ENCODE measurements at regions not wholly inside any gene's neighbourhood (a gene's known extent, or its start where the extent isn't known, plus 50 kb on each side); places are given as distances from the start of the nearest gene placed in this dataset.

DNA sequence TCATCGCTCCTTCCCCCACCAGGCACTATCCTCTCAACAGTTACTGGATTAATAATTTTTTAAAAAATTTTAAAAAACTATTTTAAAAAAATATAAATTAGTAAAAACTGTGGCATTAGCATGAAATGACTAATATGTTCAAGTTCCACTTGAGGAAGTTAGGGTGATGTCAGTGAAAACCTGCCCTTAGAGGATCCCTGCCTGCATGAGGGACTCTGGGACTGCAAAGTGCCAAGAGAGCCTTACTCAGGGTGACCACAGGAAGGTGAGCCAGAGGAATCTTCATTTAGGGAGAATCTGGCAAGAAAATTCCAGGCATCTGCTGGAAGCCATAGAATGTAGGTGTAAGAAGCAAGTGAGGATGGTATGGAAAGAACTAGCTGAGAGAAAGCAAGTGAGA, 157.7 kb upstream of the BCL6 start:
- intact Hi-C loops (cut with micrococcal nuclease) (no loop called here), dilution Hi-C loops (cut with MboI; ENCODE audit: extremely low pct_ligation_motif_present, low sequenced_read_pairs) (no loop called here)
- Histone ChIP-seq H3K9me1 (replicated peaks; ENCODE audit: control insufficient read depth, extremely low read depth, insufficient read depth, low read length) (no peaks in the 10 kb centered on the region), H3K27me3 (ENCODE audit: control insufficient read depth in 2 of 2, insufficient read depth in 2 of 2, low read length in 2 of 2) (peaks cover 4 to 5% of the 10 kb centered on the region in 2 experiments), H3K9ac (replicated peaks; ENCODE audit: extremely low read depth, insufficient read depth, low read length) (no peak overlapping the region), H2AFZ (ENCODE audit: low read depth, low read length) (no peak overlapping the region), H3K27ac (ENCODE audit: insufficient read depth, low read depth, low read length) (no peak overlapping the region), H3K4me1 (ENCODE audit: control insufficient read depth, extremely low read depth, insufficient read depth, low read length) (no peaks in the 10 kb centered on the region), H3K9me3 (replicated peaks; ENCODE audit: control insufficient read depth, insufficient read depth, low read length) (no peaks in the 10 kb centered on the region), H3K4me3 (replicated peaks in 1 of 3; ENCODE audit: insufficient read depth in 1 of 3, low read depth in 1 of 3, low read length in 3 of 3) (no peak overlapping the region), H3K36me3 (ENCODE audit: control insufficient read depth in 2 of 2, extremely low read depth in 1 of 2, insufficient read depth in 2 of 2, low read length in 2 of 2) (no peaks in the 10 kb centered on the region), H4K20me1 (replicated peaks; ENCODE audit: control insufficient read depth, extremely low read depth, insufficient read depth, low read length) (no peaks in the 10 kb centered on the region), H3K4me2 (ENCODE audit: insufficient read depth, low read length) (no peak overlapping the region), H3K79me2 (ENCODE audit: control insufficient read depth, insufficient read depth, low read length) (no peaks in the 10 kb centered on the region)
- FAIRE-seq (no peak), DNase-seq (ENCODE audit: low read depth, low spot score) (no peak)
- POLR2A ChIA-PET = no interaction called here
- CTCF ChIA-PET = no interaction called here
- no peak for TF ChIP-seq POLR2A (IDR thresholded peaks at IDR 0.05; ENCODE audit: low read depth, low read length)
- TF ChIP-seq EZH2 (IDR thresholded peaks at IDR 0.05; ENCODE audit: borderline replicate concordance, low read depth, low read length, severe bottlenecking) = no peak
- no peak for TF ChIP-seq CTCF (IDR thresholded peaks at IDR 0.05; ENCODE audit: extremely low read depth in 1 of 2, insufficient read depth in 1 of 2, low read depth in 1 of 2, low read length in 2 of 2)
- TF ChIP-seq FOS (IDR thresholded peaks at IDR 0.05; ENCODE audit: borderline replicate concordance, insufficient read depth, low read length) = no peak
- no peak for TF ChIP-seq POLR2AphosphoS5 (IDR thresholded peaks at IDR 0.05; ENCODE audit: insufficient read depth, low read depth, low read length)
- no peak for TF ChIP-seq MYC (IDR thresholded peaks at IDR 0.05; ENCODE audit: low read depth, low read length)
- no peak for TF ChIP-seq MAX (IDR thresholded peaks at IDR 0.05; ENCODE audit: insufficient read depth, insufficient read length)
- BruUV-seq (replicated peaks) = no TSS peak

DNA sequence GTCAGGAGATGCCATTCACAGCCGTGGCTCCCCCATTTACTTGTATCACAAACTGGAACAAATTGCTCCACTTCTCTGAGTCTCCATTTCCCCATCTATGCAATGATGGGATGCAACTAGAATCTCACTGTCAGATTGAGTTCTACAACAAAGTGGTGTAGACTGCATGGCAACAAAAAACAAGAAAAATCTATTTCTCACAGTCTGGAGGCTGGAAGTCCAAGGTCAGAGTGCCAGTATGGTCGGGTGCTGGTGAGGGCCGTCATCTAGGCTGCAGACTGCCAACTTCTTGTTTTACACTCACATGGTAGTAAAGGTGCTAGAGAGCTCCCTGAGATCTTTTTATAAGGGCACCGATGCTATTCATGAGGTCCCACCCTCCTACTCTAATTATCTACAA, 158.4 kb upstream of the BCL6 start:
- H3K4me1 ChIP-seq (ENCODE audit: control insufficient read depth, extremely low read depth, insufficient read depth, low read length) = no peaks in the 10 kb centered on the region
- TF ChIP-seq MYC (IDR thresholded peaks at IDR 0.05; ENCODE audit: low read depth, low read length) (no peak), EZH2 (IDR thresholded peaks at IDR 0.05; ENCODE audit: borderline replicate concordance, low read depth, low read length, severe bottlenecking) (no peak), POLR2A (IDR thresholded peaks at IDR 0.05; ENCODE audit: low read depth, low read length) (no peak), GATA2 (IDR thresholded peaks at IDR 0.05; ENCODE audit: insufficient read depth, insufficient read length, low read depth, low read length) (no peak), POLR2AphosphoS5 (IDR thresholded peaks at IDR 0.05; ENCODE audit: insufficient read depth, low read depth, low read length) (no peak), FOS (IDR thresholded peaks at IDR 0.05; ENCODE audit: borderline replicate concordance, insufficient read depth, low read length) (no peak), CTCF (IDR thresholded peaks at IDR 0.05; ENCODE audit: extremely low read depth in 1 of 2, insufficient read depth in 1 of 2, low read depth in 1 of 2, low read length in 2 of 2) (no peak), JUN (IDR thresholded peaks at IDR 0.05; ENCODE audit: borderline replicate concordance, insufficient read depth, insufficient read length, low read depth) (no peak), MAX (IDR thresholded peaks at IDR 0.05; ENCODE audit: insufficient read depth, insufficient read length) (no peak)
- dilution Hi-C loops (cut with MboI; ENCODE audit: extremely low pct_ligation_motif_present, low sequenced_read_pairs) = no loop called here
- H3K36me3 ChIP-seq (ENCODE audit: control insufficient read depth in 2 of 2, extremely low read depth in 1 of 2, insufficient read depth in 2 of 2, low read length in 2 of 2) = no peaks in the 10 kb centered on the region
- H3K4me2 ChIP-seq (ENCODE audit: insufficient read depth, low read length) = no peak overlapping the region
- no peak for FAIRE-seq
- no peak overlapping the region for H3K27ac ChIP-seq (ENCODE audit: insufficient read depth, low read depth, low read length)
- BruUV-seq (replicated peaks) = no TSS peak
- H3K9me1 ChIP-seq (replicated peaks; ENCODE audit: control insufficient read depth, extremely low read depth, insufficient read depth, low read length) = no peaks in the 10 kb centered on the region
- H3K9me3 ChIP-seq (replicated peaks; ENCODE audit: control insufficient read depth, insufficient read depth, low read length) = no peaks in the 10 kb centered on the region
- H3K79me2 ChIP-seq (ENCODE audit: control insufficient read depth, insufficient read depth, low read length) = no peaks in the 10 kb centered on the region
- no peak overlapping the region for H2AFZ ChIP-seq (ENCODE audit: low read depth, low read length)
- POLR2A ChIA-PET = no interaction called here
- CTCF ChIA-PET = no interaction called here
- intact Hi-C loops (cut with micrococcal nuclease) = no loop called here
- H3K9ac ChIP-seq (replicated peaks; ENCODE audit: extremely low read depth, insufficient read depth, low read length) = no peak overlapping the region
- no peak for DNase-seq (ENCODE audit: low read depth, low spot score)
- peaks cover 4 to 5% of the 10 kb centered on the region in 2 experiments for H3K27me3 ChIP-seq (ENCODE audit: control insufficient read depth in 2 of 2, insufficient read depth in 2 of 2, low read length in 2 of 2)
- no peaks in the 10 kb centered on the region for H4K20me1 ChIP-seq (replicated peaks; ENCODE audit: control insufficient read depth, extremely low read depth, insufficient read depth, low read length)
- H3K4me3 ChIP-seq (replicated peaks in 1 of 3; ENCODE audit: insufficient read depth in 1 of 3, low read depth in 1 of 3, low read length in 3 of 3) = no peak overlapping the region
